Fibroblast of lung (primary cell): ENCODE measurements at regions not wholly inside any gene's neighbourhood (a gene's known extent, or its start where the extent isn't known, plus 50 kb on each side); places are given as distances from the start of the nearest gene placed in this dataset.

ENCODE experiments used
- EZH2 ChIP-seq: IDR thresholded peaks from 2 replicates; pipeline ENCODE4 v1.5.1; 2012; ENCODE audit warnings: low read length, control low read depth, mild to moderate bottlenecking; ENCODE audit errors: missing control alignments
- TF ChIP-seq, protein P1 (sequence below), 2 donors: IDR thresholded peaks in 1 of 2; conservative IDR thresholded peaks in 1 of 2; 1 replicate in 1 of 2; 2 replicates in 1 of 2; pipeline ENCODE4 v1.5.1; 2011 to 2012; ENCODE audit warnings: low read length in 2 of 2, control low read depth in 1 of 2, inconsistent platforms in 1 of 2, low read depth in 1 of 2, mild to moderate bottlenecking in 1 of 2

DNA sequence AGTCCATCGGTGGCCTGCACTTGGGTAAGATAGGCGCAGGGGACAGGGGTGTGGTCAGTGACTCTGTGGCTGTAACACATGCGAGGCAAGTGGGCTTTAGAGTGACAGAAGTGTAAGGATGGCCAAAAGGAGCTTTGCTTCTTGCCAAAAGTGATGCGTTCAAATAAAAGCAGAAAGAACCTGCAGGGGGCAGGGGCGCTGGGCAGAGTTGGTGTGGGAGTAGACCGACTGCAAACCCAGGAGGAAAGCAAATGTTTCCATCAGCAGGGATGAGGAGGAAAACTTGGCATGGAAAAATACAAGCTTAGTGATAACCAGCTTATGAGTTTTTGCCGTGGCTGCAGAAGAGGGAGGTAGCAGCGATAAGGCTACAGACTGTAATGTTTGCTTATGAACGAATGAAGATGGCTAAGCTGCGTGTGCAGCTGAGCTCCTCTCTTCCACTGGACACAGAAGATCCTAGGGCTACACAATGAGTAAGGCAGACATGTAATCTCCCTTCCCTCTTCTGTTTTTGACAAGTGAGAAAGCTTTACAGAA is 149.4 kb downstream of the WNT5A start:
- TF ChIP-seq EZH2: no peak
- TF ChIP-seq, protein P1, sequence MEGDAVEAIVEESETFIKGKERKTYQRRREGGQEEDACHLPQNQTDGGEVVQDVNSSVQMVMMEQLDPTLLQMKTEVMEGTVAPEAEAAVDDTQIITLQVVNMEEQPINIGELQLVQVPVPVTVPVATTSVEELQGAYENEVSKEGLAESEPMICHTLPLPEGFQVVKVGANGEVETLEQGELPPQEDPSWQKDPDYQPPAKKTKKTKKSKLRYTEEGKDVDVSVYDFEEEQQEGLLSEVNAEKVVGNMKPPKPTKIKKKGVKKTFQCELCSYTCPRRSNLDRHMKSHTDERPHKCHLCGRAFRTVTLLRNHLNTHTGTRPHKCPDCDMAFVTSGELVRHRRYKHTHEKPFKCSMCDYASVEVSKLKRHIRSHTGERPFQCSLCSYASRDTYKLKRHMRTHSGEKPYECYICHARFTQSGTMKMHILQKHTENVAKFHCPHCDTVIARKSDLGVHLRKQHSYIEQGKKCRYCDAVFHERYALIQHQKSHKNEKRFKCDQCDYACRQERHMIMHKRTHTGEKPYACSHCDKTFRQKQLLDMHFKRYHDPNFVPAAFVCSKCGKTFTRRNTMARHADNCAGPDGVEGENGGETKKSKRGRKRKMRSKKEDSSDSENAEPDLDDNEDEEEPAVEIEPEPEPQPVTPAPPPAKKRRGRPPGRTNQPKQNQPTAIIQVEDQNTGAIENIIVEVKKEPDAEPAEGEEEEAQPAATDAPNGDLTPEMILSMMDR (conservative IDR thresholded peaks at IDR 0.05 in 1 of 2, IDR thresholded peaks at IDR 0.05 in 1 of 2; ENCODE audit: low read depth in 1 of 2, low read length in 2 of 2): no peak
